ENCODE measurements at regions not wholly inside any gene's neighbourhood (a gene's known extent, or its start where the extent isn't known, plus 50 kb on each side); places are given as distances from the start of the nearest gene placed in this dataset.

DNA sequence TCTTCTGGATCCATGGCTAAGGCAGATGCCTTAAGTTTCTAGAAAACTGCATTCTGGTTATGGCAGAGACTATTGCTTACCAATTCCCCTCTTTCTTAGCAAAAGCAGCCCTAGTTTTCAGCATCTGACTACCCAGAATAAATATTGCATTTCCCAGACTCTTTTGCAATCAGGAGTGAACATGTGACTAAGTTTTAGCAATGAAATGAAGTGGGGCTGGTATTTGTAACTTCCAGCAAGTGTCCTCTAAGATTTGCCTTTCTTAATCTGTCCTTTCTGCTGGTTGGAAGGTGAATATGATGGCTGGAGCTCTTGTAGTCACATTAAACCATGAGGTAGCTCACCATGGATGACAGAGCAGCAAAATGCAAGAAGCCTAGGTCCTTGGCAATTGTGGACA, 132.9 kb upstream of the PKDCC start:
- no peak for DNase-seq (ENCODE audit: extremely low read depth, low read depth, low spot score)

DNA sequence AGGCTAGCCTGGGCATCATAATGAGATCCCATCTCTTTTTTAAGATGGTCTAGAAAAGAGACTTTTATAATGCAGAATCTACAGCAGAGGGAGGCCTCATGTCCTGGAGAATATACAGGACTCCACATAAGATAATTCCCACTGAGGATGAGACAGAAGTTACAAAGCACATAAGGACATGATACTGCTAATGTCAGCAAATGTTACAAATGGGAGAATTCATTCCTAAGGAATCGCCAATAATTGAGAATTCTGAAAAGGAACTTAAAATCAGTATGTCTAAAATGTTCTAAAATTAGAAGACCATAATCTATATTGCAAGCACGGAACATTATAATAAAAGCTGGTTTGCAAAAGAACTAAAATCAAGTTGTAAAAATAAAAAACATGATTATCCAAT, 131.6 kb upstream of the PKDCC start:
- no peak for DNase-seq (ENCODE audit: extremely low read depth, low read depth, low spot score)

DNA sequence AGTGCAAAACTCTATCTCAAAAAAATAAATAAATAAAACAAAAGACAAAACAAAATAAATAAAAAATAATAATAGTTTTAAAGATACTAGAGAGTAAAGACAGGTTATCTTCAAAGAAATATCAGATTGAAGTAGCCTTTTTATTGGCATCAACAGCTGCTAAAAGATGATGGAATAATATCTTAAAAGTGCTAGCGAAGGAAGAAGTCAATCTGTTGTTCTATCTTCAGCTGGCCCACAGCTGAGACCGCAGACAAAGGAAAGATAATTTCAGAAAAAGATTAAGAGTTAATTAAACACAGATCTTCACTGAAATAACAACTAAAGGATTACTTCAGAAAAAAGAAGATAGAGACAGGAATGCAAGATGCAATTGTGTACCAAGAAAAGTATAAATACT, 130.2 kb upstream of the PKDCC start:
- DNase-seq (ENCODE audit: extremely low read depth, low read depth, low spot score), result no peak

DNA sequence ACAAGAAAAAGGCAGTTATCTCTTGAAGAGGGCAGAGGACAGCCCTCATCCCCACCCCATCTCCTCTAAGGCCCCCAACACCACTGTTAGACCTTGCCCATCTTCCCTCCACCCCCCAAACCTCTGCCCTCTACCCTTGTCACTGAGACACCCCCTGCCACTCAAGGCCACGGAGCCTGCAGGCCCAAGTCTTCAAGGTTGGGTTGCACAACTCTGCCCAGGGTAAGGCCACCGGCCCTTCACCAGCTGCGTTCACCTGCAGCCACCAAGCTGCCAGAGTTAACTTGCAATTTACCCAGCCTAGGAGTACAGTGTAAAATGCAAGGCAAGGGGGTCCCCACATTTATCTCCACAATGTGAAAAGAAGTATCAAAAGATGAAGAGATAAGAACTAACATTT, 128.7 kb upstream of the PKDCC start:
- DNase-seq (ENCODE audit: extremely low read depth, low read depth, low spot score), result no peak

DNA sequence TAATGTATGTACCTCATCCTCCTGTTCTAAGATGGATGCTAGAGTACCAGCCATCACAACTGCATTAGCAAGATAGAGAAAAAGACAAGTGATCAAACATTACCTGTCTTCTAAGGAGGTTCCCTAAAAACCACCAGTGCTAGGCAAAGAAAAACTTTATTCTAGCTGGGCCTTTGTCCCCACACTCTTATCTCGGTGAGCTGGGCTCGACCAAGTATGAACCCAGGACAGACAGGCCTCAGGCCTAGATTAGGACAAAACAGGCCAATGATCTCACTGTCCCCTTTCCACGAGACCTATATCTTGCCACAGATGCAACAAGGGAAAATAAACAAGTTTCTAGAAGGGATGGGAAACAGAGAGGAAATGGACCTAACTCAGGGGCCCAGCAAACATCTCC, 127.6 kb upstream of the PKDCC start:
- no peak for DNase-seq (ENCODE audit: extremely low read depth, low read depth, low spot score)

DNA sequence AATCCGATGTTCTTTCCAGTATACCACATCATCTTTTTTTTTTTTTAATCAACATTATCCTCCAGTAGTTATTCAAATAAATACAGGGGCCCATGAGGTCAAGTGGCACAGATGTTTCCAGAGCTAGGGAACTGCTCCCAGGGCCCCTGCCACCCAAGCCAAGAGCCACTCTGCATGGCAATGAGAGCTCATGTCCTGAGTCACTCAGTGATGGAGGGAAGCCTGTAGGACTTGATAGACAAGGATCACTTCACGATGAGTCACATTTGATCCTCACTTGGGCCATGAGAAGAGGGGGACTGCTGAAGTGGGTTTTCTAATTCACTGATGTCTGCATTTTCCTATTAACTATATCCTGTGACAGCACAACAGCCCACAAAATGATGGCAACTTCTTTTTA, 127.0 kb upstream of the PKDCC start:
- DNase-seq (ENCODE audit: extremely low read depth, low read depth, low spot score), result no peak

DNA sequence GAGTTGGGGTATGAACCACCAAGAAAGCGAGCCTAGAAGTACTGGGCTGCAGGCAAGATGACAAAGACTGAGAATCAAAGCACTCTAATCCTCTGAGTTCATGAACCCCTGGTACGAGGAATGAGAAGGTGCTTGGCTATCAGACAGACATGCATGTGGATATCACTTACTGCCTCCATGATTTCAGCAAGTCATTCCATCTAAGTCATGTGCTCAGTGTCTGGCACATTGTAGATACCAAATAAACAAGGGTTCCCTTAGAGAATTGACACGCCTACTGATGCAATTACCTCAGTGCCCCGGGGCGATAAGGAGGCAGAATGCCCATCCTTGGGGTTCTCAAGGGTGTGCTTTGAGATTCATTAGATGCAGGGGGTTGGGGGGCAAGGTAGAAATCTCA, 125.6 kb upstream of the PKDCC start:
- no peak for DNase-seq (ENCODE audit: extremely low read depth, low read depth, low spot score)

DNA sequence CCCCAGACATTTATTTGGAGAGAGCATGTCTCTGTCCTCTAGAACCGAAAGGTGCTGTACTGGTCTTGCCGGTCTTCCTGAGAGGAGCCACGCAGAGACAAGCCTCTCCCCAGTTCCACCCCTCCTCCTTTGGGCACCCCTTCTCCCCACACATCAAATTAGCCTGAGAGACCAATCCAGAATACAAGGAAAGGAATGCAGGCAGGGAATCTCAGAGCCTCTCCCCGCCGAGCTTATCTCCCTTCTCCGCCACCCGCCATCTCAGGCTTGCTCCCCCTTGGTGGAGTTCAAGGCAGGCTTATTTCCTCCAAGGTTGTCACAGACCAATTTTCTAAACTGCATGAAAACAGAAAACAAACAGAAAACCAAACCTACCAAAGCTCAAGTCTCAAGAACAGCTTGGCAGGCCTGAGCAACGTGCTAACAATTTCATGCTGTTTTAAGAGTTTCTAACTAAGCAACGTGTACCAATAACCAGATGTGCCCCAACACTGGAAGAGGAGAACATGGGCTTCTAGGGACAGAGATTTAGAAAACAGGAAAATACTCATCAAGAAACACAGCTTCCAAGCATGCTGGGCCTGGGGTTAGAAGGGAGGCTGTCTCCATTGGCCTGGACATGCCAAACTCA, 124.5 kb upstream of the PKDCC start:
- DNase-seq (ENCODE audit: extremely low read depth, low read depth, low spot score), result no peak

DNA sequence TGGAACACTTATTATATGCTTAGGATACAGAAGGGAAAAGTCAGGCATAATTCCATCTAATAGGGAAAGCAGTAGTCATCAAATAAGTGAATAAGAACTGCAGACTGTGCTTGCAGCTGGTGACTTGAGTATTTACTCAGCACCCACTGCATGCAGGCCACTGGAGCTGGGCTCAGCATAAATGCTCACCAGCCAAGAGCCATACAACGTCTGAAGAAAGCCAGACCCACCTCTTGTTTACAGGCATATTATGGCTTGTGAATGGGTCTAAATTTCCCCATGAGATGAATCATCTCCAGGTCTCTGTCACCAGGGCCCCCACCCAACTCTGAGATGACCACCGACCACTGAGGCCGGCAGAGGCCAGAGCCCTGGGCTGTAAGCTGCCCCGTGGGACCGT, 123.8 kb upstream of the PKDCC start:
- DNase-seq (ENCODE audit: extremely low read depth, low read depth, low spot score), result no peak

DNA sequence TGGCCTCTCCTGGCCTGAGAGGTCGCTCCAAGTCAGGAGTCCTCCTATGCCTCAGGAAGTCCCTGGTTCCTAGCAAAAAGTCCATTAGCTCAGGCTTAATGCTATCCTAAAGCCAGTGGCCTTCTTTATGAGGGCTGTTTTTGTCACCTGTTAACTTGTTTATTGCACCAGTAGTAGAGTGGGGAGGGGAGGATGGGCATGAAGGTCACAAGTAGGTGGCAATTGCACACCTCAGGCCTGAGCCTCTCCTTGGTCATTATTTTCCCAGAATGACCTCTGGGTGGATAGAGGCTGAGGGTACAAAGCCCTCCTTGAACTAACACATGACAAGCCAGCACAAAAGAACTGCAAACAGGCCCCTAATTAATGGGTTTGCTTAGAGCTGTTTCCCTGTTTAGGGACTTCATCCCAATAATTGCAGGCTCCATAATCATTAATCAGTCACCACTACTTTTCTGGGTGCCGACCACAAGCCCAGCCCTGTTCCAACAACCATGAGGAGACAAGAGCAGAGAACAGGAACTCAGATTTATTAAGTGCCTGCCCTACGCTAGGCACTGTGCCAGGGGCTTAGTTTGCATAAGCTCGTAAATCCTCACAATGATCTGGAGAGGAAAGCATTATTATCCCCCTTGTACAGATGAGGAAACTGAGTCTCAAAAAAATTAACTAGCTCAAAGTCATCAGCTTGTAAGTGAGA, 123.0 kb upstream of the PKDCC start:
- DNase-seq (ENCODE audit: extremely low read depth, low read depth, low spot score), result no peak

DNA sequence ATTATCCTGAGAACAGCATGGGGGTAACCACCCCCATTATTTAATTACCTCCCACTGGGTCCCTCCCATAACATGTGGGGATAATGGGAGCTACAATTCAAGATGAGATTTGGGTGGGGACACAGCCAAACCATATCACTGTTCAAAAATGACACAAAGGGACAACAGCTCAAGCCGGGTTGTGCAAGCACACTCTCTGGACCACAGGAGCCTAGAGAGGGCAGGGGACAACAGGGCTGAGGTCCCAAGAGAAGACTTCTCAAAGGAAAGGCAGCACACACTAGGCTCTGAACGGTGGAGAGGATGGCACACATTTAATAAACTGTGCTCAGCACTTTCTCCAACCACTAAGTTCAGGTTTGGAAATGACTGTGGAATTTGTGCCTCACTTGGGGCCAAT, 122.1 kb upstream of the PKDCC start:
- no peak for DNase-seq (ENCODE audit: extremely low read depth, low read depth, low spot score)

DNA sequence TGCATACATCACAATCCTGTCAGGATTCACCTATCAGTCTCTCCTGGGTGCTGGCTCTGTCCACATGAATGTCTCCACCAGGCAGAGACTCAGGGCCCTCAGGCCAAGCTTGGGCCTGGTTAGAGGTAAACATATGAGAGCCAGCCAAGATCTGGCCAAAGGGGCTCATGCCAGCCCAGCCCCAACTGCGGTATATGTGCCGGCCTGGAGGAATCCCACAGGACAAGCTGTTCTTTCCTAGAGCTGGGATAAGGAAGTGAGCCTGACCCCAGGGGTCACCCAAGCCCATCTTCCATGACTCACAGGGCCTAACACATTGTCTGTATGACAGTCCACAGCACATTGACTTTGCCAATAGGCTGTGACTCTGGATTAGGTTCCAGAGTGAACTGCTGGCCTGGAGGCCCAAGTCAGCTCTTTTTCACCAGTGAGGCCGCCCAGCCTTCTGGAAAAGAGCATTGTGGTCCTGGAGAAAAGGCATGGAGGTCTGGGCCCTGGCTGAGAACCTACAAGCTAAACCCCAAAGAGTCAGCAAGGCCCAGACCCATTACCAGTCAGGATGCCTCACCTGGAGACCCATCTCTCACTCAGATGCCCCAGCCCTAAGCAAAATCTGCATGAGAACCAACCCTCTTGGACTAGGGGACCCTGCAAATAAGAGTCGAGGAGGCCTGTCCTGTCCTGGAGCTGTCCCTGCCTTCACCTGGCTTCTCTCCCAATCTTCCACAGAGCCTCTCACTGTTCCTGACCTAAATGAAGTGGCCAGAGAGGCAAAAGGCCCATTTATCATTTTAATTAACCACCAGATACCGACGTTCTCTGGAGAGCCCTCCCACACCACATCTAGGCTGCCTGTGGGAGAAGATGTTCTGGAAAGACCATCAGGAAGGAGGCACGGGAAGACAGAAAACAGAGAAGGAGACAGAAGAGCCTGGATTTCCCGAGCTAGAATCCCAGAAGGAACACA, 120.9 kb upstream of the PKDCC start:
- no peak for DNase-seq (ENCODE audit: extremely low read depth, low read depth, low spot score)

DNA sequence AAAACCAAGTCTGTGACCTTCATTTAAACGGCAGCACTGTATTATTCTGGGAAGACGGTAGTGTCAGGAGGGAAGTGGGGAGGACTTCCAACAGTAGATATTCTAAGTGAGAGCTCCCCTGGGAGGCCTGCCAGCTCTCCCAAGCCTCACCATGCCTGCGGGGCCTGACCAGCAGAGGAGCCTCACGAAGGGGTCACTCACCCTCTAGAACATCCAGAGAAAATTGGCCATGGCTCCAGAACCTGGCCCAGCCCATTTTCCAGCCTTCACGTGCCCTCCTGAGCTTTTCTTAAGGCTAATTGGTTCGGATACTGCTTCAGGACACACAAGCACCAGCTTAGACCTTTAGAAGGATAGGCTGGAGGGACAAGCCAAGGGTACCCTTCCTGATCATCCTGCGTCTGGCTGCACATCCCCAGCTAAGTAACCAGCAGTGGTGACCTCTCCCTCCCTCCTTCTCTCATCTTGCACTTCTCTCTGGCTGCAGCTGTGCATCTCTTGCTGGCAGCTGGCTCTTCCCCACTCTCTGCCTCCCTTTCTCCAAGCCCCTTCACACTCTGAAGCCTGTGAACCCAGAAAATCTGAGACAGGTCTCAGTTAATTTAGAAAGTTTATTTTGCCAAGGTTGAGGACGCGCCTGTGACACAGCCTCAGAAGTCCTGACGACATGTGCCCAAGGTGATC, 120.1 kb upstream of the PKDCC start:
- DNase-seq (ENCODE audit: extremely low read depth, low read depth, low spot score), result no peak

DNA sequence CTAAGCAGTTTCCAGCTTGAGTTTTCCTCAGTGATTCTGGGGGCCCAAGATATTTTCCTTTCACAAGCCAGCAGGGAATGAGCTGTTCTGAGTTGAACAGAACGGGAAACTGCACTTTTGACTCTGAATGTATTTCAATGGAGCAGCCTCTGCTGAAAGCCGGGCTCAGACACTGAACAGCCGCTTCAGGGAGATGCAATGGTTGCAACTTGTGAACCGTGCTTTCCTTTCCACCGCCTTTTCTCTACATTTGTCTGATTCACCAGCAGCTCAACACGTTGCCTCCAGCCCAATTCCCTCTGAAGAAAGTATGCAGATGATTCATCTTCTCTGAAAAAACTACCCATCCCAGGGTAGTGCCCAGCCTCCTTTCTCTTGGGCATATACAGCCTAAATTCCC, 119.3 kb upstream of the PKDCC start:
- no peak for DNase-seq (ENCODE audit: extremely low read depth, low read depth, low spot score)

DNA sequence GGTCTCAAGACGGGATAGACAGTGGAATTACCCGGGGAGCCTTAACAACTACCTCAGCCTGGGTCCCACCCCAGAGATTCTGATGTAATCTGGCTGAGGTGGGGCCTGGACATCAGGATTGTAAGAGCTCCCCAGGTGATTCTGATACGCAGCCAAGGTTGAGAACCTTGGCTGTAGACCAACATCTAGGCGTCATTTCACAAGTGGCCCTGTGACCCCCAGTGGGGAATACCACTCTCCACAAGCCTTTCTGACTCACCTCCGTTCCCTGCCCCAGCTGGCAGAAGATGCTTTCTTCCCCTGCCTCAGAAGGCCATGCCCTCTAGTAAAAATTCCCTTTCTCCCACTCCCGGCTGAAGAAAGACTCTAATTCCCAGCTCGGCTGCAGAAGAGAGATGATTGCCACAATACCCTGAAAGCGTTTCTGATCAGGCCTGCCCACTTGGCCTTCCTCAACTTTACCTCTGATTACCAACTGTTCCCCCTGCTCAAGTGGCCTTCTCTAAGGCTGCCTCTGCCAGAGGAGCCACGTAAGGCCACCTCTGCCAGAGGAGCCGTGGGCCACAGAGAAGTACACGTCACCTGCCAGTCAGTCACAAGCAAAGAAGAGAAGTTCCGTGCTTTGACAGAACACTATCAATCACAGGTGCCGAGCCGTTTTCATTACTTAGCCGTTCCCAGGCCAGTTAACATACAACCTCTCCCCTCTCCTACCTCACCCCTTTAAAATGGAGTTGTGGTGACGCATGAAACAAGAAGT, 116.8 kb upstream of the PKDCC start:
- no peak for DNase-seq (ENCODE audit: extremely low read depth, low read depth, low spot score)

DNA sequence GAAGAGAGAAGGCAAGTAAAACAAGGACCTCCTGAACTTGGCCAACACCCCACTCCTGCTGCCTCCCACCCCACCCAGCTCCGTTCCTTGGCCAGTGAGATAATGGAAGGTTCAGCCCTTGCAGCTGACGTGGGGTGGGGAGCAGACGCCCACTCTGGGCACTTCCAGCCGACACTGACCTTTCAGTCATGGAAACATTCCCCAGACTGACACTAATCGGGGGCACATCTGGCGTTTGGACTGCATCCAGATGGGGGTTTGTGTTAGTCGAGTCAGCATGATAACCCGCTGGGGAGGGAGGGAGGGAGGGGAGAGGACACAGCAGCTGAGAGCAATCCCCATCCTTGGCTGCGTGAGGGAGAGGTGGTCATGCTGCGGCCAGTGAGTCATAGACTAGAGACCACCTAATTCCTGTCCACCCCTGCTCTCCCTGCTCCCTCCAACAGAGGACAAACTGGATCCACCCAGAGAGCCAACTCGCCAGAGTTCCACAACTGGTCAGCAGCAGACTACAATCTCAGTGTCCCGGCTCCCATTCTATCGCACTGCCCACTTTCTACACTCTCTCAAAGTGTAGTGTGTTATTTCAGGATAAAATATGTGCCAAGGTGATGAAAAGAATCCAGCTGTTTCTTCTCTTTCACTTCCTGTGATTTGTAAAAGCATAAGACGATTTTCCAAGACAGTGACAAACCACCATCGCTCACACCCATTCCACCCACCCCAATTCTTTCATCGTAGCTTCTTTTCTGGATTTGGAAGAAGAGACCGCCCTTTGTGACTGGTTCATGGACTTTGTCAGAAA, 115.4 kb upstream of the PKDCC start:
- no peak for DNase-seq (ENCODE audit: extremely low read depth, low read depth, low spot score)

DNA sequence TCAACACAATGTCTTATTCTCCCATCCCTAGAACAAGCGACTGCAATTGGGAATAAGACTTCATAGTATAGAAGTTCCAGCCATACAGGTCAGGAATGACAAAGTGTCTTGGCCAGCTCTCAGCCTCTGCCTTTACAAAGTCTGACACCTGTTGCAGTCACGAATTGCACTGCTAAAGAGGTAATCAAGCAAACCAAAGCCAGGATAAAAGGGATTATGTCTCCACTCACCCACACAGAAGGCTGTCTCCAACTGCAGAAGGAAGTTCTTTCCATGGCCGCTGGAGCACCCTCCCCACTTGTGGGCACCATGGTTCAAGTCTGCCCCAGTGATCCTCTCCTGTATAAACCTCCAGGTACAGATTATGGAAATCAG, 114.8 kb upstream of the PKDCC start:
- DNase-seq (ENCODE audit: extremely low read depth, low read depth, low spot score), result no peak

DNA sequence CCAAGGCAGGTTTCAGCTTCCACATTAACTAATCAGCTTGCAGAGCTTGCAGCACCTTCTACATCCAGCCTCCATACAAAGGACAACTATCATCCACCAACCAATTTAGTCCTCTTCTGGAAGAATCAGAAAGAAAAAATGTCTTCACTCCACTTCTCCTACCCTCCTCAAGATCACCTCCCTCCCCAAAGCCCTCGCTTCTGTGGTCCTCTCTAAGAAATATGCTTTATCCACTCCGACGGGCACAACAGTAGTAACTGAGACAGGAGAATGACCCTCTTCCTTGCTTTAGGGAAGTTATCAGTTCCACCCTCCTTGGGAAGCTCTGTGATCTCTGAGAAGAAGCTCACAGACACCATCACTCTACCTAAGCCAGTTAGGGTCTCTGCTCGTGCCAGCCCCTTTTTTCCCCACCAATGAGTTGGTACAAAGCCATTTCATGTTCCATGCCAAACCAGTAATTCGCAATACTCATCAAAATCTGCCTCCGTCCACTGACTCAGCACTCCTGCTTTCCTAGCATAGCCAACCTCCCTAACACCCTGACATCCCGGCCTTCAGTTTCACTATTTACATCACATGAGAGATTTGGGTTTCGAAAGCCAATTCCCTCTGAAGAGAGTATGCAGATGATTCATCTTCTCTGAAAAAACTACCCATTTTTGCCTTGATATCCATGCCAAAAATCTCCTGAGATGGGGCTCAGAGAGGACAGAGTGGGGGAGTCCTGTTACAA, 114.1 kb upstream of the PKDCC start:
- DNase-seq (ENCODE audit: extremely low read depth, low read depth, low spot score), result no peak

DNA sequence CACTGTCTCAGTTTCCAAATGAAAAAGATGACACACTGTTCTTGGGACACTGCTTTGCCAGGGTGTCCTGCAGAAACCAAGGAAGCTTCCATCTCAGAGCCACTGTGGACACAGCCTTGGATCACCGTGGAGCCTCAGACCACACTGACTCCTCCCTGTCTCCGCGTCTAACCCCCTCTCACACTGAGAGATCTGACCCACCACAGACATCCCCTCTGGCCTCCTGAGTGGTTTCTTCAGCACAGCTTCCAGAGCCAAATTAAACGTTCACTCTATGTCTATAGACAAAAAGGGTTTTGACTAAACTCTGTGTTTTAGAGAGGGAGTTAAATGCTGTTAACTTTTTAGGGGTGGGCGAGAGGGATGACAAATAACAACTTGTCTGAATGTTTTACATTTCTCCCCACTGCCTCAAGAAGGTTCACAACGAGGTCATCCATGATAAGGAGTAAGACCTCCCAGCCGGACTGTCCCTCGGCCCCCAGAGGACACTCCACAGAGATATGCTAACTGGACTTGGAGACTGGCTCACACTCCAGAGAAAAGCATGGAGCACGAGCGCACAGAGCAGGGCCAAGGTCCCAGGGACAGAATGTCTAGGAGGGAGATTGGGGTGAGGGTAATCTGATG, 113.4 kb upstream of the PKDCC start:
- no peak for DNase-seq (ENCODE audit: extremely low read depth, low read depth, low spot score)

Data from glomerular endothelial cell (primary cell).